Liver (tissue), 2 donors: ENCODE measurements at regions not wholly inside any gene's neighbourhood (a gene's known extent, or its start where the extent isn't known, plus 50 kb on each side); places are given as distances from the start of the nearest gene placed in this dataset.

Source experiments
- CTCF ChIP-seq: fragments of 150-350 bp; IDR thresholded peaks from 2 replicates; pipeline ENCODE4 v1.5.1; 2017; ENCODE audit warnings: improper control_type of control experiment, low read depth, low read length; ENCODE audit not compliant: missing input control
- FOXA1 ChIP-seq: IDR thresholded peaks from 2 replicates; pipeline ENCODE4 v1.6.1; 2016; ENCODE audit warnings: antibody characterized with exemption
- YY1 ChIP-seq: IDR thresholded peaks from 2 replicates; pipeline ENCODE4 v1.6.1; 2016; ENCODE audit warnings: antibody characterized with exemption, mild to moderate bottlenecking
- donor health status: healthy.

- TF ChIP-seq FOXA1, result no peak
- no peak for TF ChIP-seq CTCF
- no peak for TF ChIP-seq YY1
Measured at GRCh38 chrX:46383006-46383405, 162.2 kb downstream of the ZNF674 start.
